CD8-positive, alpha-beta memory T cell (primary cell): ENCODE measurements at regions not wholly inside any gene's neighbourhood (a gene's known extent, or its start where the extent isn't known, plus 50 kb on each side); places are given as distances from the start of the nearest gene placed in this dataset.
A peak's percentile ranks its signal among the peaks of the same experiment; 100 is the strongest.

Source experiments
- CTCF ChIA-PET: fragments of 350-600 bp; sonication (Branson Sonifier 250); formaldehyde crosslinking; loops from one replicate; lab custom pipeline; 2021; ENCODE audit warnings: antibody characterized with exemption; lab: Charles Lee
- POLR2A ChIA-PET: fragments of 350-600 bp; sonication (Branson Sonifier 250); formaldehyde crosslinking; loops from one replicate; lab custom pipeline; 2021; ENCODE audit warnings: antibody characterized with exemption; lab: Charles Lee
- DNase-seq, 5 donors: peaks; one replicate each; pipeline versions ENCODE4 v3.0.0 to v3.0.0-alpha.2; 2020 to 2022; ENCODE audit warnings: mixed read lengths in 1 of 5
- H3K27ac ChIP-seq: one replicate; pipeline ENCODE4 v1.7.0; 2013; ENCODE audit warnings: low read depth, mild to moderate bottlenecking, low read length, moderate library complexity
- H3K27me3 ChIP-seq: 2 replicates; pipeline ENCODE4 v1.7.0; 2013; ENCODE audit warnings: low read length, mild to moderate bottlenecking; ENCODE audit not compliant: insufficient read depth, poor library complexity, severe bottlenecking
- H3K36me3 ChIP-seq: 2 replicates; pipeline ENCODE4 v1.7.0; 2013; ENCODE audit warnings: mild to moderate bottlenecking, low read length, moderate library complexity; ENCODE audit not compliant: insufficient read depth
- H3K4me1 ChIP-seq: 2 replicates; pipeline ENCODE4 v1.7.0; 2013; ENCODE audit warnings: mild to moderate bottlenecking, low read length, moderate library complexity; ENCODE audit not compliant: insufficient read depth
- H3K4me3 ChIP-seq: 2 replicates; pipeline ENCODE4 v1.7.0; 2013; ENCODE audit warnings: mild to moderate bottlenecking, low read length
- H3K9me3 ChIP-seq: 2 replicates; pipeline ENCODE4 v1.7.0; 2013; ENCODE audit warnings: mild to moderate bottlenecking, low read length
- H3K27ac Mint-ChIP-seq, 8 donors: one replicate each; pipeline ENCODE4 v1.8.0; 2020 to 2021; ENCODE audit warnings: mixed read lengths in 8 of 8, mild to moderate bottlenecking in 6 of 8, inconsistent platforms in 3 of 8, moderate library complexity in 3 of 8
- H3K27me3 Mint-ChIP-seq, 2 donors: one replicate each; pipeline ENCODE4 v1.8.0; 2020 to 2021; ENCODE audit warnings: mixed read lengths in 2 of 2, mild to moderate bottlenecking in 1 of 2, moderate library complexity in 1 of 2
- H3K36me3 Mint-ChIP-seq, 3 donors: one replicate each; pipeline ENCODE4 v1.8.0; 2020 to 2021; ENCODE audit warnings: mixed read lengths in 3 of 3, inconsistent platforms in 1 of 3, mild to moderate bottlenecking in 1 of 3
- H3K4me1 Mint-ChIP-seq, 3 donors: one replicate each; pipeline ENCODE4 v1.8.0; 2020 to 2021; ENCODE audit warnings: mixed read lengths in 3 of 3, inconsistent platforms in 1 of 3, mild to moderate bottlenecking in 1 of 3
- H3K4me3 Mint-ChIP-seq, 7 donors: one replicate each; pipeline ENCODE4 v1.8.0; 2020 to 2021; ENCODE audit warnings: mixed read lengths in 7 of 7, mild to moderate bottlenecking in 6 of 7, moderate library complexity in 4 of 7, inconsistent platforms in 2 of 7
- H3K9me3 Mint-ChIP-seq, 5 donors: one replicate each; pipeline ENCODE4 v1.8.0; 2020 to 2022; ENCODE audit warnings: mixed read lengths in 5 of 5, mild to moderate bottlenecking in 3 of 5, moderate library complexity in 2 of 5, inconsistent platforms in 1 of 5

DNA sequence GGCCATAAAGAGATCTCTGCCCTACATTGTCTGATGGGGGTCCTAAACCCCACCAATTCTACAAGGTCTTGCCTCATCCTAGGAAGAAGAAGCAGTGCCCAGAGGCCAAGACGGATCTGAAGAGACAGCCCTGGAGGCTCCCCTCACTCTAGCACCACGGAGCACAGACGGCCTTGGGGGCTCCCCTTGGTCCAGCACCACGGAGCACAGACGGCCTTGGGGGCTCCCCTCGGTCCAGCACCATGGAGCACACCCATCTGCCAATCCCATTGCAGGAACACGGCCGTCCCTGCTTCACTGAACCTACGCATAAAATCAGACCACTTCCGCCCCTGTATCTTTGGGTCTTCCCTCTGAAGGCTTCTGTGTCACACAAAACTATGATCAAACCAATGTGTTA is 215.1 kb upstream of the SALL3 start:
- H3K4me3 ChIP-seq = no peak overlapping the region
- no peak overlapping the region for H3K4me3 Mint-ChIP-seq
- H3K27ac Mint-ChIP-seq = no peak overlapping the region
- H3K9me3 Mint-ChIP-seq = peaks cover 0 to 5% (median 3%) of the 10 kb centered on the region in 5 donors
- no peaks in the 10 kb centered on the region for H3K9me3 ChIP-seq
- H3K36me3 Mint-ChIP-seq = no peaks in the 10 kb centered on the region
- CTCF ChIA-PET = no interaction called here
- POLR2A ChIA-PET = no interaction called here
- H3K27ac ChIP-seq = no peak overlapping the region
- H3K4me1 Mint-ChIP-seq = no peaks in the 10 kb centered on the region
- DNase-seq = no peak
- no peaks in the 10 kb centered on the region for H3K4me1 ChIP-seq
- no peaks in the 10 kb centered on the region for H3K27me3 ChIP-seq
- H3K36me3 ChIP-seq = no peaks in the 10 kb centered on the region
- H3K27me3 Mint-ChIP-seq = peaks cover 0 to 3% of the 10 kb centered on the region in 2 donors

GRCh38 chr18:78765142-78765541 is 214.5 kb upstream of the SALL3 start:
- Histone ChIP-seq H3K4me1 (no peaks in the 10 kb centered on the region), H3K4me3 (no peak overlapping the region), H3K27ac (no peak overlapping the region), H3K27me3 (no peaks in the 10 kb centered on the region), H3K36me3 (no peaks in the 10 kb centered on the region), H3K9me3 (no peaks in the 10 kb centered on the region)
- Mint-ChIP-seq H3K27me3 (peaks cover 0 to 3% of the 10 kb centered on the region in 2 donors), H3K36me3 (no peaks in the 10 kb centered on the region), H3K4me3 (no peak overlapping the region), H3K27ac (no peak overlapping the region), H3K4me1 (no peaks in the 10 kb centered on the region), H3K9me3 (peaks cover 0 to 5% (median 3%) of the 10 kb centered on the region in 5 donors)
- ChIA-PET POLR2A (no interaction called here), CTCF (no interaction called here)
- DNase-seq = no peak

GRCh38 chr18:78765637-78766281 is 213.9 kb upstream of the SALL3 start:
- POLR2A ChIA-PET = no interaction called here

DNA sequence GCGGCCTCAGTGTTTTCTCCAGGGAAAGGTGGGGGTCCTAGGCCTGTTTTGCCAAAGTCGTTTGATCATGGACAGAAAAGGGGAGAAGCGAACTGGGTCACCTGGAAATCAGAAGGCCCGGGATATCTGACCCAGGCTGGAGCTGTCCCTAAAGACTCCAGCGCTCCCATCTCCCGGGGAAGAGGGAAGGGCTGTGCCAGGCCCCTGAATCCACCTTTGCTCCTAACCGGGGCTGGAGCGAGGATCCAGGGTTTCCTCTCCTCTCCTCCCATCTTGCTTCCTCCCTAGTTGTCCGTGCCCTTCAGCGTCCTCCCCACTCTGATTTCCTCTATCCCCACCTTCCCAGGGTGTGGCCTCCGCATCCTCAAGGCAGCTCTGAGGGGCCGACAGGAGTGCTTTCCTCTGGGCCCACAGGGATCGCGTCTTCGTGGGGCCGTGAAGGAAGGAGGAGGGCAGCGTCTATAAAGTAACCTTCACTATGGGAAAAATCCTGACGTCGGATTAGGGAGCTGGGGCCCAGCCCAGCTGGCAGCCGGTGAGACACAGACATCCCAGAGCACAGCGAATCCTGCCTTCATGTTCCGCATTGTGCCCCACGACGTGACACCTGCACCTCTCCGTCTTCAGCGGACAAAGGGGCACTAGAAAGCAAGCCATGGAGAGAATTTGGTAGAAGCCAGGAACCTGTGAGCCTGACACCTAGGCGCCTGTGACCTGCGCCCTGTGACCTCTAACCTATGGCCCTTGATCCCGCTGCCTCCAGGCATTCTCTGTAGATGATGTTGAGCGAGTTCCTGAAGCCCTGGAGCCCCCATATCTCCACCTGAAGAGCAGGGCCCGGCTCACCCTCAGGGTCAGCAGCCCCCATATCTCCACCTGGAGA is 212.7 kb upstream of the SALL3 start:
- H3K4me1 Mint-ChIP-seq = no peaks in the 10 kb centered on the region
- CTCF ChIA-PET = no interaction called here
- no peaks in the 10 kb centered on the region for H3K9me3 ChIP-seq
- POLR2A ChIA-PET = no interaction called here
- H3K9me3 Mint-ChIP-seq = peaks cover 0 to 5% (median 3%) of the 10 kb centered on the region in 5 donors
- H3K27ac ChIP-seq = no peak overlapping the region
- no peak for DNase-seq
- H3K27me3 ChIP-seq = no peaks in the 10 kb centered on the region
- peaks cover 0 to under 1% of the 10 kb centered on the region in 2 donors for H3K27me3 Mint-ChIP-seq
- H3K36me3 ChIP-seq = no peaks in the 10 kb centered on the region
- no peaks in the 10 kb centered on the region for H3K36me3 Mint-ChIP-seq
- H3K4me3 ChIP-seq = no peak overlapping the region
- H3K27ac Mint-ChIP-seq = no peak overlapping the region
- H3K4me3 Mint-ChIP-seq = no peak overlapping the region
- no peaks in the 10 kb centered on the region for H3K4me1 ChIP-seq

More at GRCh38 chr18:78765637-78766281, 213.9 kb upstream of the SALL3 start:
- Mint-ChIP-seq H3K9me3 (peaks cover 0 to 5% (median 3%) of the 10 kb centered on the region in 5 donors), H3K4me3 (no peak overlapping the region), H3K27me3 (peaks cover 0 to 3% of the 10 kb centered on the region in 2 donors), H3K27ac (no peak overlapping the region), H3K4me1 (no peaks in the 10 kb centered on the region), H3K36me3 (no peaks in the 10 kb centered on the region)
- Histone ChIP-seq H3K36me3 (no peaks in the 10 kb centered on the region), H3K27ac (no peak overlapping the region), H3K4me1 (no peaks in the 10 kb centered on the region), H3K9me3 (no peaks in the 10 kb centered on the region), H3K4me3 (no peak overlapping the region), H3K27me3 (no peaks in the 10 kb centered on the region)
- CTCF ChIA-PET = no interaction called here
- no peak for DNase-seq

DNA sequence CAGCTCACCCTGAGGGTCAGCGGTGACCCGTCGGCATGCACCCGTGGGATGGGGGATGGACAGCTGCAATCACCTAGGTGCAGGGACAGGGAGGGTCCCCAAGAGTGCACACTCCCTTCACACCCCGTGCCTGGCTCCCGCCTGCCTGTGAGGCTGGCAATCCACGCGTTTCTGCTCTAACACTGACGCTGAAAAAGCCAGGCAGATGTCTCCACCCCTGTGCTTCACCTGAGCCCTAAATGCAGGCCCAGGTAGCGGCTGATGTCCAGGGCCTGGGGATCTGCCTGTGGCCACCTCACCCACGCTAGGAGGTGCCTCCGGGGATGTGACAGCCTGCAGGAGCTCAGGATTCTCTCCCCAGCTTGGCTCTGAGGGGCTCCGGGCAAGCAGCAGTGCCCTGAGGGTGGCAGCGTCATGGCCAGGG is 212.0 kb upstream of the SALL3 start:
- H3K4me1 ChIP-seq = no peaks in the 10 kb centered on the region
- Mint-ChIP-seq H3K27me3 (peaks cover 0 to 2% of the 10 kb centered on the region in 2 donors), H3K27ac (no peak overlapping the region), H3K4me1 (no peaks in the 10 kb centered on the region), H3K36me3 (no peaks in the 10 kb centered on the region), H3K9me3 (peaks cover 0 to 5% (median 0%) of the 10 kb centered on the region in 5 donors), H3K4me3 (no peak overlapping the region)
- no peaks in the 10 kb centered on the region for H3K36me3 ChIP-seq
- H3K27me3 ChIP-seq = no peaks in the 10 kb centered on the region
- ChIA-PET POLR2A (no interaction called here), CTCF (no interaction called here)
- DNase-seq = no peak
- H3K27ac ChIP-seq = no peak overlapping the region
- H3K9me3 ChIP-seq = no peaks in the 10 kb centered on the region
- H3K4me3 ChIP-seq = no peak overlapping the region

DNA sequence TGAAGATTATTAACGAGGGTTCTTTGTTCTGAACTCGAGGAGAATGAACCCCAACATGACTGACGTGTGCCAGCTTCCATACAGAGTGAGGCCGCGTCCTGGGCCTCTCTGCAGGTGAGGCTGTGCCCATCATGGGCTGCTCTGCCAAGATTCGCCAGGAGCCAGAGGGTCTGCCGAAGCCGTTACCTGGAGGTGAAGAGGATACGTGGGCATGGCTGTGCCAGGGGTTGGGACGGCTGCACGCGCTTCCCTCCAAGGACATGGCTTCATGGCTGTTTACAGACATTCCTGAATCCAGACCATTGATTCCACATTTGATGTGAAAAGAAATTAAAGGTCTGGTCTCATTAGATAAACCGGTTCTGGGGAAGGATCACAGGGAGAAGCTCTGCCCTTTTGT is 211.4 kb upstream of the SALL3 start:
- Histone ChIP-seq H3K36me3 (no peaks in the 10 kb centered on the region), H3K4me3 (no peak overlapping the region), H3K27me3 (no peaks in the 10 kb centered on the region), H3K4me1 (no peaks in the 10 kb centered on the region), H3K27ac (no peak overlapping the region), H3K9me3 (no peaks in the 10 kb centered on the region)
- Mint-ChIP-seq H3K4me3 (no peak overlapping the region), H3K9me3 (no peaks in the 10 kb centered on the region), H3K4me1 (no peaks in the 10 kb centered on the region), H3K27ac (no peak overlapping the region), H3K36me3 (no peaks in the 10 kb centered on the region), H3K27me3 (peaks cover 0 to 2% of the 10 kb centered on the region in 2 donors)
- DNase-seq = no peak
- ChIA-PET POLR2A (no interaction called here), CTCF (no interaction called here)

GRCh38 chr18:78768656-78769501 is 210.7 kb upstream of the SALL3 start:
- Histone ChIP-seq H3K9me3 (no peaks in the 10 kb centered on the region), H3K4me3 (no peak overlapping the region), H3K27ac (no peak overlapping the region), H3K36me3 (no peaks in the 10 kb centered on the region), H3K4me1 (no peaks in the 10 kb centered on the region), H3K27me3 (no peaks in the 10 kb centered on the region)
- no peaks in the 10 kb centered on the region for H3K4me1 Mint-ChIP-seq
- H3K27me3 Mint-ChIP-seq = peaks cover 0 to 2% of the 10 kb centered on the region in 2 donors
- CTCF ChIA-PET = no interaction called here
- H3K36me3 Mint-ChIP-seq = no peaks in the 10 kb centered on the region
- no peaks in the 10 kb centered on the region for H3K9me3 Mint-ChIP-seq
- no peak overlapping the region for H3K4me3 Mint-ChIP-seq
- POLR2A ChIA-PET = no interaction called here
- DNase-seq = no peak
- H3K27ac Mint-ChIP-seq = peak overlapping the region in 1 of 8 donors; percentile 92
